ENCODE measurements at regions not wholly inside any gene's neighbourhood (a gene's known extent, or its start where the extent isn't known, plus 50 kb on each side); places are given as distances from the start of the nearest gene placed in this dataset.

DNA sequence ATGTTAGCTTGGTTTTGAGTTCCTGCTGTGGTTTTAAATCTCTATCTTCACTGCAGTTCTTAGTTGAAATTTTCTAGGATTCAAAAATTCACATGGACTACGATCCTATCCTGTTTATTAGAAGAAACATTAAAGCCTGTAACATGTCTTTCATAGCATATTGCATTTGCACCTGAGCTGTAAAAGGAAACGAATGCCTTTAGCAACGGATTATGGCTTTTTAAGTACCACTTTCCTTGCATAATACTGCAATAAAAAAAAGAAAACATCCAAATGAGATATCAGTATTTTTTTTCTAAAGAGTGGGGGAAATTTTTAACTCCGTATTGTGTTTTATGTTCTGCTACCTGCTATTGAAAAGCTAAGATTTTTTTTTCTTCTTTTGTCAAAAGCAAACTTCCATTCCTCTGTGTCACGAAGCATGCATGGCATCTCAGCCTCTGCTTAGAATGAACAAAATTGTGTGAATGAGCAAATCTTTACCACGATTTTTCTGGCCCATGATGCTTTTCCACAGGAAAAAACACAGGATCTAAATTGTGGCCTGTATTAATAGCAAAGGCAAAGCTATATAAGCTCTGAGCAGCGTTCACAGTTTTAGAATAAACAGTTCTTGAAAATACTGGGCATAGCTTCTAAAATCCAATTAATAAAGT is 110.0 kb upstream of the CDIN1 start:
- DNase-seq (ENCODE audit: low spot score), result no peak

DNA sequence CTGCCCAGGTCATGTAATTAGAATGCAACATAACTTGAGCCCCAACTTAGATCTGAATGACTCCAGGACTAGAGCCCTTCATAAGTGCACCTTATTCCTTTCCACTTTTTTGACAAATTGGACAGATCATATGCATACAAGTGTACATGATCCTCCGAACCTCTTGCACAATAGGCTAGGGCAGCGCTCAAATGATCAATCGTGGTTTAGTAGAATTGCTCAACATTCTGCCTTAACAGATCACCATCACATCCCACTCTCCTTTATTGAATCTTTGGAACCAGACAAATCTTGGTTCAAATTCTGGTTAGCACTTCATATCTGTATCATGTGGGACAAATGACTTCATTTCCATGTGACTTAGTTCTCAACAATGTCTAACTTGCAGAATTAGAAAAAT is 106.8 kb upstream of the CDIN1 start:
- DNase-seq (ENCODE audit: low spot score), result no peak

- no peak for DNase-seq (ENCODE audit: low spot score)
Measured at GRCh38 chr15:36478561-36478960, 100.9 kb upstream of the CDIN1 start.

DNA sequence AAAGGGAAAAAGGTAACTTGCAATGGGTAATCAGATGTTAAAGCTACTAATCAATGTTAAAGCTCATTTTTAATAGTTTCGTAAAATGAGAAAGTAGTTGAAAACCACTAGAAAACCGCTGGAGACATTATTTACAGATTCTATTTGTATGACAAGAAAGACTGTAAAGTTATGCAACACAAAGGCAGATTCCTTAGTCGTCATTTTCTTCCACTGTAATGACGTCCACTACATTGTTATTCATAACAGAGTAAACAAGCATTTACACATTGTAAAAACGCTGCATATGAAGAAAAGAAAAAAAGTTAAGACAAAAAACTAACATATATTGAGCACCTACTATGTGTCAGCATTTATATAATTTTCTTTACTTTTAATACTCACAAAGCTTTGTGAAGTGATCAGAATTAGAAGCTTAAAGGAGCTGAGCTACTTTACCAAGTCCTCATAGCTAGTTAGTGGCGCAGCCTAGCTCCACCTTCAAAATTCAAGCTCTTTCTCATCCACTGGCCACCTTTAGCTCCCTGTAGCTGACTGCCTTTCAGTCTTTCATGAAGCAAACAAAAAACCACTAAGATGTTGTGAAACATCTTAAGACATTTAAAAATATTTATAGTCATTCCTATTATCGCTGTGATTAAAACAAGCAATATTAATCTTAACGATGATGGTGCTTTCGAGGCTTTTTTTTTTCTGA is 100.1 kb upstream of the CDIN1 start:
- DNase-seq (ENCODE audit: low spot score), result no peak

DNA sequence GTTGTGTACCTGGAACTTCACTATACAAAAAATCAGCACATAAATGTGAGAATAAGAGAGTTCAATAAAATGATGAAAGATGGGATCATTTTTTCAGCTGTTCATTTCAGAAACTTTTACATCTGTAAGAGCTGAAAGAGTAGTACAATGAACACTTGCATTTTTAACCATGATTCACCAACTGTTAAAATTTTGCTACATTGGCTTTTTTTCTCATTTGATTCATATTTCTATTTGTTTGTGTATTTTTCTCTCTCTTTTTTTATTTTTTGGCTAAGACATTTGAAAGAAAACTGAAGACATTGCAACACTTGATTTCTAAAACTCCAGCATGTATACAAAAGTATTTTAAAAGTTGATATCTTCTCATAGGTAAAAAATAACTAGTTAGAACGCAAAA is 98.3 kb upstream of the CDIN1 start:
- no peak for DNase-seq (ENCODE audit: low spot score)

GRCh38 chr15:36483409-36483808 is 96.0 kb upstream of the CDIN1 start:
- DNase-seq (ENCODE audit: low spot score), result no peak

- DNase-seq (ENCODE audit: low spot score), result no peak
Measured at GRCh38 chr15:36484038-36484778, 95.2 kb upstream of the CDIN1 start.

DNA sequence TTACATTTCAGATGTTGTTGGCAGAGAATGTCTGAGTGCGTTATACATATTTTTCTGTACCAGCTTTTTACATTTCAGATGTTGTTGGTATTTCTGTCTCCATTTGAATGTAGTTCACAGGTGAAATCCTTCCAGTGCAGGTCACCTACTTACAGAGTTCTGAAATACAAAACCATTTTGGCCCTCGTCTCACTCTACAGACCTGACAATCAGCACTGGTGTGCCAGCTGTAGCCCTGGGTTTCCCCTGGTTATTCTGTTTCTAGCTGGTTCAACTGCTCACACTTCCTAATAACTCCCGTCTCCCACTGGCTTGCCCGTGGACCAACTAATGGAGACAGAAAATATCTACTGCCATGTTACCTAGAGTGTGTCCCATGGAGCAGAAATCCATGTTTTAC is 87.5 kb upstream of the CDIN1 start:
- DNase-seq (ENCODE audit: low spot score), result no peak

DNA sequence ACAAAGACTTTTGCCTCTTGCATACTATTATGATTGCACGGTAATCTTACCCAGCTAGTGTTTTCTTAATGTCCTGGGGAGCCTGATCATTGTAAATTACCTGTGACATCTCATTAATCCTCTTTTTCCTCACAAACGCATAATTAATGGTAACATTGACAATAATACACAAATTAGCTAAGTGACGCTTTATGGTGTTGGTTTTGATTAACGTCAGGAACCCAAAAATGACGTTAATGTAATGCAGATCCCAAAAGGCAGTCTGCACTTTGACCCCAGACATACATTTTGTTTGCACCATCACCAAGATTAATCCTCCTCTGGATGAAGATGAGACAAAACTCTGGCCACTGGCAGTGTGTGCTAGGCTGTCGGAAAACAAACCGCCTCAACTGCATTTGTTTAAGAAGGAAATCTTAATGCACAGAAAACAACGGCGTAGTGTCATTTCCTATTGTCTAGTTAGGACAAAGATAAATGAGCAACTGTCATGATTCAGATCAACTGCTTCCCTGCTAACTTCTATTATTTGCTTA is 83.9 kb upstream of the CDIN1 start:
- peak; percentile 29 for DNase-seq (ENCODE audit: low spot score)

- DNase-seq (ENCODE audit: low spot score), result peak; percentile 27
Measured at GRCh38 chr15:36497901-36498300, 81.5 kb upstream of the CDIN1 start.

DNA sequence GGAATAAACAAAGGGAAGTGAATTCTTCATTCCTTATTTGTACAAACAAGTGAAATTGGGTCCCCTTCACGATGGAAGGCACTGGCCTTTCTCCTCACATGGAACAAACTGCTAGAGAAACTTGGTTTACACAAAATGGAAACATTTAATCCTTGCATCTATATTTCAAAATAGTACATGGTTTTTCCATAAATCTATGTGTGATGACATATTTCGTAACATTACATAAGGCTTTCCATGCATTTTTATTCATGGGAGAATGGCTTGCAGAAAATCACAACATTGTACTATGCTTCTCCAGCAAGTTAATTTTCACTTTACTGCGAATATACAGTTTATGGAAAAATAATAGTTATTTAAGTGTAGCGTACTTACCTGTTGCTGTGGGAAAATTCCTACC is 81.0 kb upstream of the CDIN1 start:
- DNase-seq (ENCODE audit: low spot score), result peak; percentile 43

DNA sequence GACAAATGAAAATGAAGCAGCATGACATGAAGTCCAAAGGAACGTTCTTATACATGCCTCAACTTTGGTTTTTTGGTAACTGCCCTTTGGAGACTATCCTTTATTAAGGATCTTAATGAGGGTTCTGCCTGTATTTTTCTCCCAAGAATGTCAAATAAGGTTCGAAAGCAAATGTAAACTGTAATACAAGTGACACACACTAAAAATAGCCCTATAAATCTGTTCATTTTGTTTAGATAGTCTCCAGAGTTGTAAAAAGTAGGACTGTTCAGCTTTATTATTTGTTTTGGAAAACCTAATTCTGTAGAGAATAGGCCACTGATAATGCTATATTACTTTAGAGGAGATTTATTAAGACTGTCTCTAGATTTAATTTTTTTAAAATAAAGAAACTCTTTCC is 80.5 kb upstream of the CDIN1 start:
- DNase-seq (ENCODE audit: low spot score), result peak; percentile 5

DNA sequence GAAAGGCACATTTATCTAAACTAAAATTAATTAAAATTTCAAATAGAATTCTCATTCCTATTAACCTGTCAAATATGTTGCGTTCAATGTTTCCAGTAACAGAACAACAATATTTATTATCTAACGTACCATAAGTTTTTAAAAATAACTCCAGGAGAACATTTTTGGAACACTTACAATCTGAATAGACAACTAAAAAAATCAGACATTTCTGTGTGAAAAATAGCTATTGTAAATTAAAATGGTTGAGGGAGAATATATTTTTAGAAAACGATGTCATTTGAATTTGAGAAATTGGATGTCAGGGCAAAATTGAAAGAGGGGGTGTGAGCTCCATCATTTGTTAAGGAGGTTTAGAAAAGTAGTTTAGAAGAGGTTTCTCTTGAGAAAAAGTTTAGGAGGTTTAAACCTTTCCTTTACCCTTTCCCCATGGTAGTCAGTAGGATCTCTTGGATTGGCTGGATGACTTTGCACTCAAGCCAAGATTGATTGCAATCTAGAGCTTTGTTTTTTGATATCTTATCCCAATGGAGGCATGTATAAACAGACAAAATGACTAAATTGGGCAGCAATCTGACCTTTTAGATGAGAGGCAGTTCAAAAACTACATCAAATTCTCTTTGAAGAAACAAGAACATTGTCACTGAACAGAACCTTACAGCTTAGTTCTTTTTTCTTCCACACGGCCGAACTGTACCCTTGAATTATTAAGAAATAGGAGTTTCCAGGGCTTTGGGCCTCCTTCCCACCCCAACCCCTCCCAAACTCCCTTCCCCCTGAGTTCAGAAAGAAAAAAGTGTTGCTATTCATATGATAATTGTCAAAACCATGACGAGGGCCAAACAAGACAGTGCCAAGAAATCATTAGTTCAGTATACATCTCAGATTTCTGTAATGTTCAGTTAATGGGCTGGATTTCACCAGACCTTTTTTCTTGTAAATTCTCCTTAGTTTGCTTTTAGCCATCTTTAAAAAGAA is 79.7 kb upstream of the CDIN1 start:
- DNase-seq (ENCODE audit: low spot score), result peak; percentile 35

GRCh38 chr15:36501063-36501678 is 78.3 kb upstream of the CDIN1 start:
- peak; percentile 71 for DNase-seq (ENCODE audit: low spot score)

- no peak for DNase-seq (ENCODE audit: low spot score)
Measured at GRCh38 chr15:36502509-36502908, 76.9 kb upstream of the CDIN1 start.

DNA sequence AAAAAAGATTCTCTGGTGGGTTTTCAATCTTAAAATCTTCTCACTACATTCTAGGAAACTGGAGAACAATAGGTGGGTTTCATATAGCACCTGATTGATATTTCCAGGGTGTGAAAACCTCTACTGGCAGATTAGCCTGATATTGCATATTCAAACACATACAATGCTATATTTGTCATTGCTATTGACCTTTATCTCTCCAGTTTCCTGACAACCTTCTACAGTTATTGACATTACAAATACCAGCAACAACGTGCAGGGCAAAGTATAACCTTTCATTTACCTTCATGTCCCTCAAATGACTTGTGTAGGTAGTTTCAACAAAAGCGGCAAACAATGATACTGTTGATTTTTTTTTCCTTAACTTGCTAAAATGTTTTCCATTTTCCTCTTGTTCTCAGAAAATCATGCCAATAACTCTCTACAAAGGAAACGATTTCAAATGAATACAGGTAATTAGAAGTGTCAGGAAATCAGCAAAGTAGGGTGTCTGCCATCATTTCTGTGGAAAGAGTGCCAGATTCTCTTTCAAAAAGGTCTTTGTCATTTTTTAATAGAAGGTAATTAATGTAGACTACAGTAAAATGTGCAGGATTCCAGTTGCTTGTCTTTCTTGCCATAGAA is 72.6 kb upstream of the CDIN1 start:
- DNase-seq (ENCODE audit: low spot score), result no peak

GRCh38 chr15:36507458-36507857 is 72.0 kb upstream of the CDIN1 start:
- DNase-seq (ENCODE audit: low spot score), result no peak

DNA sequence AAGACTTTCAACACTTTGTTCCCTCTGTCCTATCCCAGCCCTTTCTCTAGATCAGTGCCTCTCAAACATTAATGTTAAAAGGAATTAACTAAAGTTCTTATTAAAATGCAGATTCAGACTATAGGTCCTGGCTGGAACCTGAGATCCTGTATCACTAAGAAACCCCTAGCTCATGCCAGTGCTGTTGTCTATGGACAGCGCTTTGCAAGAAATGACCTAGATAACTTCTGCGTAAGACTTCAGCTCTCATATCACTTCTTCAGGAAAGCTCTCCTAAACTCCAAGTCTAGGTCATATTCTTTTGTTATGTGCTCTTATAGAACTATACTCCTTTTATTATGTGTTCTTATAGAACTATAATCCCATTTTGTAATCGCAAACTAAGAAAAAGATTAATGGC is 67.8 kb upstream of the CDIN1 start:
- no peak for DNase-seq (ENCODE audit: low spot score)

- DNase-seq (ENCODE audit: low spot score), result no peak
Measured at GRCh38 chr15:36517758-36518157, 61.7 kb upstream of the CDIN1 start.

DNA sequence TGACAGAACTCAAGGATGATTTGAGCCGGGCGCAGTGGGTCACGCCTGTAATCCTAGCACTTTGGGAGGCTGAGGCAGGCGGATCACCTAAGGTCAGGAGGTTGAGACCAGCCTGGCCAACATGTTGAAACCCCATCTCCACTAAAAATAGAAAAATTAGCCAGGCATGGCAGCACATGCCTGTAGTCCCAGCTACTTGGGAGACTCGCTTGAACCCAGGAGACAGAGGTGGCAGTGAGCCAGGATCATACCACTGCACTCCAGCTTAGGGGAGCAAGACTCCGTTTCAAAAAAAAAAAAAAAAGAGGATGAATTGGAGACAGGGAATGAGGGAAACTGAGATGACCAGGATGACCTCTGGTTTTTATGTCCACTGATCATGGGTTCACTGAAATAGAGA is 60.4 kb upstream of the CDIN1 start:
- DNase-seq (ENCODE audit: low spot score), result no peak

DNA sequence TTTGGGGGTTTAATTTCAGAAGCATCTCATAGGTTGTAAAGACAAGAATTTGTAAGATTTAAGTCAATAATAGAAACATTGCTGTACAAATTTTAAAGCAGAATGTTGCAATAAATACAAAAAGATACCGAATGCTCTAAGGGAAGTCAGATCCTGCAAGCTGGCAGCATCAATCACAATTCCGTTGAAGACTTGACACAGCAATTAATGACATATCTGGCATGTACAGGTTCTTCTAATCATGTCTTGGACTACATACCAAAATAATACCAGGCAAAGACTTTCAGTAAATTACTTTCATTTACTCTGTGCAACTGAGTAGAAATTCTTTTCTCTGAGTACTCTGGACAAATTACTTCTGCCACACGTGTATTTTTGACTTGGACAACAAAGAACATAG is 54.0 kb upstream of the CDIN1 start:
- DNase-seq (ENCODE audit: low spot score), result no peak

Measured in kidney capillary endothelial cell (primary cell).